SU-DHL-6 (cell line): ENCODE measurements at regions not wholly inside any gene's neighbourhood (a gene's known extent, or its start where the extent isn't known, plus 50 kb on each side); places are given as distances from the start of the nearest gene placed in this dataset.

Experiments
- CTCF ChIP-seq: fragments of 200-600 bp; sonication (generic); IDR thresholded peaks from one replicate; pipeline ENCODE4 v1.5.1; 2017; ENCODE audit warnings: antibody characterized with exemption, mild to moderate bottlenecking, low read length, moderate library complexity; ENCODE audit not compliant: insufficient read depth, poor library complexity, severe bottlenecking
- EZH2phosphoT487 ChIP-seq: fragments of 200-600 bp; sonication (generic), shearing (Covaris generic); conservative IDR thresholded peaks from 2 replicates; pipeline ENCODE4 v1.6.1; 2018; ENCODE audit warnings: mild to moderate bottlenecking, antibody characterized with exemption, low read length, moderate library complexity, mixed read lengths

DNA sequence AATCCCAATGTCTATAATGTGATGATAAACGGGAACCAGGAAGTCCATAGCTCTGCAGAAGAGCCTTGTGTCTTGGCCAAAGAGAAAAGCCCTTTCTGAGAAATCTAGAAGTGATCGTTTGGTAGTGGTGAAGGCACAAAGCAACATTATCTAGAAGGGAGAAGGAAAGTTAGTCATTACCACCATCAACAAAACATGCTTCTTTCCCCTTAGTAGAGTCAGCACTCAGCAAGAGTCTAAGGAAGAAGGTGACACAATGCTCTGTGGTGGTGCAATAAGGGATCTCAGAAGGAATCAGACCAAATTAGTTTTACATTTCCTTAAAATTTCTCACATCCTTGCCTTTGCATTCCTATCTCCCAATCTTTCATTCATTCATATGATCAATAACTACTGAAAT, 134.4 kb upstream of the PRDX6 start:
- no peak for TF ChIP-seq CTCF
- no peak for TF ChIP-seq EZH2phosphoT487
